HEK293 (cell line): ENCODE measurements at regions not wholly inside any gene's neighbourhood (a gene's known extent, or its start where the extent isn't known, plus 50 kb on each side); places are given as distances from the start of the nearest gene placed in this dataset.
A peak's percentile ranks its signal among the peaks of the same experiment; 100 is the strongest.

Experiments used
- BCL11B ChIP-seq: fragments of 450-650 bp; formaldehyde crosslinking; IDR thresholded peaks from 2 replicates; pipeline ENCODE4 v1.5.1; 2016; ENCODE audit warnings: low read depth, missing biosample characterization, missing genetic modification characterization
- IKZF3 ChIP-seq: fragments of 450-650 bp; IDR thresholded peaks from 2 replicates; pipeline ENCODE4 v1.5.0; 2018; ENCODE audit warnings: missing biosample characterization, mild to moderate bottlenecking, missing genetic modification characterization, moderate library complexity
- SCRT2 ChIP-seq: fragments of 450-650 bp; formaldehyde crosslinking; IDR thresholded peaks from 2 replicates; pipeline ENCODE4 v1.5.1; 2016; ENCODE audit warnings: missing biosample characterization, missing genetic modification characterization
- SP2 ChIP-seq: fragments of 450-650 bp; formaldehyde crosslinking; IDR thresholded peaks from 2 replicates; pipeline ENCODE4 v1.5.1; 2016; ENCODE audit warnings: missing biosample characterization, missing genetic modification characterization
- TCF7L2 ChIP-seq: IDR thresholded peaks from 2 replicates; pipeline ENCODE4 v1.6.1; 2011; ENCODE audit warnings: low read depth, mild to moderate bottlenecking, inconsistent platforms, low read length, moderate library complexity, borderline replicate concordance
- ZBTB21 ChIP-seq: fragments of 450-650 bp; formaldehyde crosslinking; IDR thresholded peaks from 2 replicates; pipeline ENCODE4 v1.5.1; 2017; ENCODE audit warnings: missing biosample characterization, missing genetic modification characterization
- ZEB2 ChIP-seq: fragments of 450-650 bp; formaldehyde crosslinking; IDR thresholded peaks from 2 replicates; pipeline ENCODE4 v1.5.1; 2016; ENCODE audit warnings: missing biosample characterization, missing genetic modification characterization
- ZNF112 ChIP-seq: fragments of 450-650 bp; formaldehyde crosslinking; IDR thresholded peaks from 2 replicates; pipeline ENCODE4 v1.5.0; 2017; ENCODE audit warnings: missing biosample characterization, missing genetic modification characterization
- ZNF138 ChIP-seq: fragments of 450-650 bp; formaldehyde crosslinking; IDR thresholded peaks from 2 replicates; pipeline ENCODE4 v1.5.1; 2016; ENCODE audit warnings: missing biosample characterization, missing genetic modification characterization, borderline replicate concordance
- ZNF140 ChIP-seq: fragments of 450-650 bp; formaldehyde crosslinking; IDR thresholded peaks from 2 replicates; pipeline ENCODE4 v1.5.1; 2016; ENCODE audit warnings: missing biosample characterization, missing genetic modification characterization
- ZNF169 ChIP-seq: fragments of 450-650 bp; formaldehyde crosslinking; IDR thresholded peaks from 2 replicates; pipeline ENCODE4 v1.5.1; 2016; ENCODE audit warnings: missing biosample characterization, missing genetic modification characterization
- ZNF37A ChIP-seq: fragments of 450-650 bp; IDR thresholded peaks from 2 replicates; pipeline ENCODE4 v1.5.1; 2018; ENCODE audit warnings: missing biosample characterization, missing genetic modification characterization
- ZNF433 ChIP-seq: fragments of 450-650 bp; formaldehyde crosslinking; IDR thresholded peaks from 2 replicates; pipeline ENCODE4 v1.5.1; 2016; ENCODE audit warnings: missing biosample characterization, missing genetic modification characterization, low read depth
- ZNF510 ChIP-seq: fragments of 450-650 bp; formaldehyde crosslinking; IDR thresholded peaks from 2 replicates; pipeline ENCODE4 v1.5.1; 2018; ENCODE audit warnings: mild to moderate bottlenecking, missing genetic modification characterization, missing biosample characterization; ENCODE audit not compliant: insufficient replicate concordance
- ZNF558 ChIP-seq: fragments of 450-650 bp; formaldehyde crosslinking; IDR thresholded peaks from 2 replicates; pipeline ENCODE4 v1.5.1; 2016; ENCODE audit warnings: missing biosample characterization, missing genetic modification characterization
- ZNF654 ChIP-seq: fragments of 450-650 bp; formaldehyde crosslinking; IDR thresholded peaks from 2 replicates; pipeline ENCODE4 v1.5.1; 2016; ENCODE audit warnings: low read depth, missing biosample characterization, missing genetic modification characterization
- ZNF768 ChIP-seq: fragments of 450-650 bp; formaldehyde crosslinking; IDR thresholded peaks from 2 replicates; pipeline ENCODE4 v1.5.1; 2018; ENCODE audit warnings: missing biosample characterization, mild to moderate bottlenecking, missing genetic modification characterization
- ZNF785 ChIP-seq: fragments of 450-650 bp; formaldehyde crosslinking; IDR thresholded peaks from 2 replicates; pipeline ENCODE4 v1.5.1; 2016; ENCODE audit warnings: missing biosample characterization, missing genetic modification characterization
- TF ChIP-seq, protein P1 (sequence below): fragments of 450-650 bp; formaldehyde crosslinking; conservative IDR thresholded peaks from 2 replicates; pipeline ENCODE4 v1.5.1; 2016; ENCODE audit warnings: low read depth, missing biosample characterization, missing genetic modification characterization
- TF ChIP-seq, protein P2 (sequence below): fragments of 450-650 bp; formaldehyde crosslinking; IDR thresholded peaks from 2 replicates; pipeline ENCODE4 v1.5.1; 2016; ENCODE audit warnings: missing biosample characterization, missing genetic modification characterization
- TF ChIP-seq, protein P3 (sequence below): fragments of 450-650 bp; formaldehyde crosslinking; conservative IDR thresholded peaks from 2 replicates; pipeline ENCODE4 v1.5.1; 2016; ENCODE audit warnings: low read depth, missing biosample characterization, missing genetic modification characterization
- TF ChIP-seq, protein P4 (sequence below): fragments of 450-650 bp; formaldehyde crosslinking; IDR thresholded peaks from 2 replicates; pipeline ENCODE4 v1.5.1; 2016; ENCODE audit warnings: missing biosample characterization, missing genetic modification characterization
- TF ChIP-seq, protein P5 (sequence below): fragments of 450-650 bp; formaldehyde crosslinking; IDR thresholded peaks from 2 replicates; pipeline ENCODE4 v1.5.1; 2017; ENCODE audit warnings: missing biosample characterization, missing genetic modification characterization
- TF ChIP-seq, protein P6 (sequence below): fragments of 450-650 bp; formaldehyde crosslinking; IDR thresholded peaks from 2 replicates; pipeline ENCODE4 v1.5.1; 2016; ENCODE audit warnings: missing biosample characterization, missing genetic modification characterization

DNA sequence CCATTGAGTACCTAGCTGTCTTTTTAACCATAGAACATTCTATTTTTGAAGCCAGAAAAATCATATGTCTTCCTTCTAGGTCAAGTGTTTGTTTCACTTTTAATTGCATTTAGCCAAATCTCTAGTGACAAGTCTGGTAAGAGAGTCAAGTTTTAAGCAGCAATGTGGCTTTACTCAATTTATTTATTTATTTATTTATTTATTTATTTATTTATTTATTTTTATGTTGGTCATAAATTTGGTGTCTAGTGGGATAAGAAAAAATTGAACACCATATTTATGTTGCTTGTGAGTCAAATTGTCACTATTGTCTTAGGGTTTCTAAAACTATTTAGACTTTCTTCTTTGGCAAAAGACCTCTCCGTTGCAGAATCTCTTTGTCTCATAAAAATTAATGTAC lies 174.5 kb upstream of the BCHE start (continued):
- TF ChIP-seq, protein P1, sequence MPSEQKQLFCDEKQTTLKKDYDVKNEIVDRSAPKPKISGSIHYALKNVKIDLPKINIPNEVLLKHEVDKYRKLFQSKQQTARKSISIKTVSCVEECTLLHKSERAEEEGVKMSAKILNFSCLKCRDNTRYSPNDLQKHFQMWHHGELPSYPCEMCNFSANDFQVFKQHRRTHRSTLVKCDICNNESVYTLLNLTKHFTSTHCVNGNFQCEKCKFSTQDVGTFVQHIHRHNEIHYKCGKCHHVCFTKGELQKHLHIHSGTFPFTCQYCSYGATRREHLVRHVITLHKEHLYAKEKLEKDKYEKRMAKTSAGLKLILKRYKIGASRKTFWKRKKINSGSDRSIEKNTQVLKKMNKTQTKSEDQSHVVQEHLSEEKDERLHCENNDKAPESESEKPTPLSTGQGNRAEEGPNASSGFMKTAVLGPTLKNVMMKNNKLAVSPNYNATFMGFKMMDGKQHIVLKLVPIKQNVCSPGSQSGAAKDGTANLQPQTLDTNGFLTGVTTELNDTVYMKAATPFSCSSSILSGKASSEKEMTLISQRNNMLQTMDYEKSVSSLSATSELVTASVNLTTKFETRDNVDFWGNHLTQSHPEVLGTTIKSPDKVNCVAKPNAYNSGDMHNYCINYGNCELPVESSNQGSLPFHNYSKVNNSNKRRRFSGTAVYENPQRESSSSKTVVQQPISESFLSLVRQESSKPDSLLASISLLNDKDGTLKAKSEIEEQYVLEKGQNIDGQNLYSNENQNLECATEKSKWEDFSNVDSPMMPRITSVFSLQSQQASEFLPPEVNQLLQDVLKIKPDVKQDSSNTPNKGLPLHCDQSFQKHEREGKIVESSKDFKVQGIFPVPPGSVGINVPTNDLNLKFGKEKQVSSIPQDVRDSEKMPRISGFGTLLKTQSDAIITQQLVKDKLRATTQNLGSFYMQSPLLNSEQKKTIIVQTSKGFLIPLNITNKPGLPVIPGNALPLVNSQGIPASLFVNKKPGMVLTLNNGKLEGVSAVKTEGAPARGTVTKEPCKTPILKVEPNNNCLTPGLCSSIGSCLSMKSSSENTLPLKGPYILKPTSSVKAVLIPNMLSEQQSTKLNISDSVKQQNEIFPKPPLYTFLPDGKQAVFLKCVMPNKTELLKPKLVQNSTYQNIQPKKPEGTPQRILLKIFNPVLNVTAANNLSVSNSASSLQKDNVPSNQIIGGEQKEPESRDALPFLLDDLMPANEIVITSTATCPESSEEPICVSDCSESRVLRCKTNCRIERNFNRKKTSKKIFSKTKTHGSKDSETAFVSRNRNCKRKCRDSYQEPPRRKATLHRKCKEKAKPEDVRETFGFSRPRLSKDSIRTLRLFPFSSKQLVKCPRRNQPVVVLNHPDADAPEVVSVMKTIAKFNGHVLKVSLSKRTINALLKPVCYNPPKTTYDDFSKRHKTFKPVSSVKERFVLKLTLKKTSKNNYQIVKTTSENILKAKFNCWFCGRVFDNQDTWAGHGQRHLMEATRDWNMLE (tag by site-specific recombination) = peak; percentile 78; the same call in 1 of the 2 replicates
- no peak for TF ChIP-seq SP2 (tag by site-specific recombination)
- TF ChIP-seq, protein P2, sequence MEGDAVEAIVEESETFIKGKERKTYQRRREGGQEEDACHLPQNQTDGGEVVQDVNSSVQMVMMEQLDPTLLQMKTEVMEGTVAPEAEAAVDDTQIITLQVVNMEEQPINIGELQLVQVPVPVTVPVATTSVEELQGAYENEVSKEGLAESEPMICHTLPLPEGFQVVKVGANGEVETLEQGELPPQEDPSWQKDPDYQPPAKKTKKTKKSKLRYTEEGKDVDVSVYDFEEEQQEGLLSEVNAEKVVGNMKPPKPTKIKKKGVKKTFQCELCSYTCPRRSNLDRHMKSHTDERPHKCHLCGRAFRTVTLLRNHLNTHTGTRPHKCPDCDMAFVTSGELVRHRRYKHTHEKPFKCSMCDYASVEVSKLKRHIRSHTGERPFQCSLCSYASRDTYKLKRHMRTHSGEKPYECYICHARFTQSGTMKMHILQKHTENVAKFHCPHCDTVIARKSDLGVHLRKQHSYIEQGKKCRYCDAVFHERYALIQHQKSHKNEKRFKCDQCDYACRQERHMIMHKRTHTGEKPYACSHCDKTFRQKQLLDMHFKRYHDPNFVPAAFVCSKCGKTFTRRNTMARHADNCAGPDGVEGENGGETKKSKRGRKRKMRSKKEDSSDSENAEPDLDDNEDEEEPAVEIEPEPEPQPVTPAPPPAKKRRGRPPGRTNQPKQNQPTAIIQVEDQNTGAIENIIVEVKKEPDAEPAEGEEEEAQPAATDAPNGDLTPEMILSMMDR (tag by site-specific recombination) = no peak
- no peak for TF ChIP-seq ZNF785 (tag by site-specific recombination)
- TF ChIP-seq, protein P3, sequence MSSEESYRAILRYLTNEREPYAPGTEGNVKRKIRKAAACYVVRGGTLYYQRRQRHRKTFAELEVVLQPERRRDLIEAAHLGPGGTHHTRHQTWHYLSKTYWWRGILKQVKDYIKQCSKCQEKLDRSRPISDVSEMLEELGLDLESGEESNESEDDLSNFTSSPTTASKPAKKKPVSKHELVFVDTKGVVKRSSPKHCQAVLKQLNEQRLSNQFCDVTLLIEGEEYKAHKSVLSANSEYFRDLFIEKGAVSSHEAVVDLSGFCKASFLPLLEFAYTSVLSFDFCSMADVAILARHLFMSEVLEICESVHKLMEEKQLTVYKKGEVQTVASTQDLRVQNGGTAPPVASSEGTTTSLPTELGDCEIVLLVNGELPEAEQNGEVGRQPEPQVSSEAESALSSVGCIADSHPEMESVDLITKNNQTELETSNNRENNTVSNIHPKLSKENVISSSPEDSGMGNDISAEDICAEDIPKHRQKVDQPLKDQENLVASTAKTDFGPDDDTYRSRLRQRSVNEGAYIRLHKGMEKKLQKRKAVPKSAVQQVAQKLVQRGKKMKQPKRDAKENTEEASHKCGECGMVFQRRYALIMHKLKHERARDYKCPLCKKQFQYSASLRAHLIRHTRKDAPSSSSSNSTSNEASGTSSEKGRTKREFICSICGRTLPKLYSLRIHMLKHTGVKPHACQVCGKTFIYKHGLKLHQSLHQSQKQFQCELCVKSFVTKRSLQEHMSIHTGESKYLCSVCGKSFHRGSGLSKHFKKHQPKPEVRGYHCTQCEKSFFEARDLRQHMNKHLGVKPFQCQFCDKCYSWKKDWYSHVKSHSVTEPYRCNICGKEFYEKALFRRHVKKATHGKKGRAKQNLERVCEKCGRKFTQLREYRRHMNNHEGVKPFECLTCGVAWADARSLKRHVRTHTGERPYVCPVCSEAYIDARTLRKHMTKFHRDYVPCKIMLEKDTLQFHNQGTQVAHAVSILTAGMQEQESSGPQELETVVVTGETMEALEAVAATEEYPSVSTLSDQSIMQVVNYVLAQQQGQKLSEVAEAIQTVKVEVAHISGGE (tag by site-specific recombination) = peak; percentile 57
- no peak for TF ChIP-seq ZNF169 (tag by site-specific recombination)
- TF ChIP-seq ZBTB21 (tag by site-specific recombination) = no peak
- no peak; the same call in 1 of the 2 replicates for TF ChIP-seq ZNF433 (tag by site-specific recombination)
- TF ChIP-seq, protein P4, sequence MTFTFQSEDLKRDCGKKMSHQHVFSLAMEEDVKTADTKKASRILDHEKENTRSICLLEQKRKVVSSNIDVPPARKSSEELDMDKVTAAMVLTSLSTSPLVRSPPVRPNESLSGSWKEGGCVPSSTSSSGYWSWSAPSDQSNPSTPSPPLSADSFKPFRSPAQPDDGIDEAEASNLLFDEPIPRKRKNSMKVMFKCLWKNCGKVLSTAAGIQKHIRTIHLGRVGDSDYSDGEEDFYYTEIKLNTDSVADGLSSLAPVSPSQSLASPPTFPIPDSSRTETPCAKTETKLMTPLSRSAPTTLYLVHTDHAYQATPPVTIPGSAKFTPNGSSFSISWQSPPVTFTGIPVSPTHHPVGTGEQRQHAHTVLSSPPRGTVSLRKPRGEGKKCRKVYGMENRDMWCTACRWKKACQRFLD = no peak
- TF ChIP-seq IKZF3 (tag by site-specific recombination) = no peak
- TF ChIP-seq ZNF558 (tag by site-specific recombination) = 0 out of 2 replicates have a peak, but pooled peaks have one; percentile 28
- no peak for TF ChIP-seq ZNF768
- no peak for TF ChIP-seq ZNF112
- TF ChIP-seq ZNF510 = peak; percentile 36
- TF ChIP-seq ZNF138 = 0 out of 2 replicates have a peak, but pooled peaks have one; percentile 33
- no peak for TF ChIP-seq BCL11B (tag by site-specific recombination)
- TF ChIP-seq ZNF654 (tag by site-specific recombination) = 0 out of 2 replicates have a peak, but pooled peaks have one; percentile 18
- TF ChIP-seq ZEB2 (tag by site-specific recombination) = no peak
- TF ChIP-seq ZNF140 = peak; percentile 47; the same call in 1 of the 2 replicates
- TF ChIP-seq ZNF37A (tag by site-specific recombination) = no peak
- no peak for TF ChIP-seq SCRT2 (tag by site-specific recombination)
- TF ChIP-seq, protein P5, sequence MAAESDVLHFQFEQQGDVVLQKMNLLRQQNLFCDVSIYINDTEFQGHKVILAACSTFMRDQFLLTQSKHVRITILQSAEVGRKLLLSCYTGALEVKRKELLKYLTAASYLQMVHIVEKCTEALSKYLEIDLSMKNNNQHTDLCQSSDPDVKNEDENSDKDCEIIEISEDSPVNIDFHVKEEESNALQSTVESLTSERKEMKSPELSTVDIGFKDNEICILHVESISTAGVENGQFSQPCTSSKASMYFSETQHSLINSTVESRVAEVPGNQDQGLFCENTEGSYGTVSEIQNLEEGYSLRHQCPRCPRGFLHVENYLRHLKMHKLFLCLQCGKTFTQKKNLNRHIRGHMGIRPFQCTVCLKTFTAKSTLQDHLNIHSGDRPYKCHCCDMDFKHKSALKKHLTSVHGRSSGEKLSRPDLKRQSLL (tag by site-specific recombination) = no peak
- TF ChIP-seq, protein P6, sequence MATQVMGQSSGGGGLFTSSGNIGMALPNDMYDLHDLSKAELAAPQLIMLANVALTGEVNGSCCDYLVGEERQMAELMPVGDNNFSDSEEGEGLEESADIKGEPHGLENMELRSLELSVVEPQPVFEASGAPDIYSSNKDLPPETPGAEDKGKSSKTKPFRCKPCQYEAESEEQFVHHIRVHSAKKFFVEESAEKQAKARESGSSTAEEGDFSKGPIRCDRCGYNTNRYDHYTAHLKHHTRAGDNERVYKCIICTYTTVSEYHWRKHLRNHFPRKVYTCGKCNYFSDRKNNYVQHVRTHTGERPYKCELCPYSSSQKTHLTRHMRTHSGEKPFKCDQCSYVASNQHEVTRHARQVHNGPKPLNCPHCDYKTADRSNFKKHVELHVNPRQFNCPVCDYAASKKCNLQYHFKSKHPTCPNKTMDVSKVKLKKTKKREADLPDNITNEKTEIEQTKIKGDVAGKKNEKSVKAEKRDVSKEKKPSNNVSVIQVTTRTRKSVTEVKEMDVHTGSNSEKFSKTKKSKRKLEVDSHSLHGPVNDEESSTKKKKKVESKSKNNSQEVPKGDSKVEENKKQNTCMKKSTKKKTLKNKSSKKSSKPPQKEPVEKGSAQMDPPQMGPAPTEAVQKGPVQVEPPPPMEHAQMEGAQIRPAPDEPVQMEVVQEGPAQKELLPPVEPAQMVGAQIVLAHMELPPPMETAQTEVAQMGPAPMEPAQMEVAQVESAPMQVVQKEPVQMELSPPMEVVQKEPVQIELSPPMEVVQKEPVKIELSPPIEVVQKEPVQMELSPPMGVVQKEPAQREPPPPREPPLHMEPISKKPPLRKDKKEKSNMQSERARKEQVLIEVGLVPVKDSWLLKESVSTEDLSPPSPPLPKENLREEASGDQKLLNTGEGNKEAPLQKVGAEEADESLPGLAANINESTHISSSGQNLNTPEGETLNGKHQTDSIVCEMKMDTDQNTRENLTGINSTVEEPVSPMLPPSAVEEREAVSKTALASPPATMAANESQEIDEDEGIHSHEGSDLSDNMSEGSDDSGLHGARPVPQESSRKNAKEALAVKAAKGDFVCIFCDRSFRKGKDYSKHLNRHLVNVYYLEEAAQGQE = 0 out of 2 replicates have a peak, but pooled peaks have one; percentile 46
- no peak for TF ChIP-seq TCF7L2
